Neural progenitor cell (in vitro differentiated cells): ENCODE measurements at regions not wholly inside any gene's neighbourhood (a gene's known extent, or its start where the extent isn't known, plus 50 kb on each side); places are given as distances from the start of the nearest gene placed in this dataset.

Experiments used
- EZH2 ChIP-seq: fragments of 200-600 bp; sonication (generic); IDR thresholded peaks from 2 replicates; pipeline ENCODE4 v1.6.1; 2017; ENCODE audit warnings: antibody characterized with exemption, mild to moderate bottlenecking, moderate library complexity
- EZH2phosphoT487 ChIP-seq: fragments of 200-600 bp; sonication (generic); IDR thresholded peaks from 2 replicates; pipeline ENCODE4 v1.6.1; 2017; ENCODE audit warnings: antibody characterized with exemption
- TF ChIP-seq, protein P1 (sequence below): fragments of 200-600 bp; sonication (generic); IDR thresholded peaks from 2 replicates; pipeline ENCODE4 v1.5.1; 2017; ENCODE audit warnings: antibody characterized with exemption, mild to moderate bottlenecking

- TF ChIP-seq EZH2: no peak
- TF ChIP-seq, protein P1, sequence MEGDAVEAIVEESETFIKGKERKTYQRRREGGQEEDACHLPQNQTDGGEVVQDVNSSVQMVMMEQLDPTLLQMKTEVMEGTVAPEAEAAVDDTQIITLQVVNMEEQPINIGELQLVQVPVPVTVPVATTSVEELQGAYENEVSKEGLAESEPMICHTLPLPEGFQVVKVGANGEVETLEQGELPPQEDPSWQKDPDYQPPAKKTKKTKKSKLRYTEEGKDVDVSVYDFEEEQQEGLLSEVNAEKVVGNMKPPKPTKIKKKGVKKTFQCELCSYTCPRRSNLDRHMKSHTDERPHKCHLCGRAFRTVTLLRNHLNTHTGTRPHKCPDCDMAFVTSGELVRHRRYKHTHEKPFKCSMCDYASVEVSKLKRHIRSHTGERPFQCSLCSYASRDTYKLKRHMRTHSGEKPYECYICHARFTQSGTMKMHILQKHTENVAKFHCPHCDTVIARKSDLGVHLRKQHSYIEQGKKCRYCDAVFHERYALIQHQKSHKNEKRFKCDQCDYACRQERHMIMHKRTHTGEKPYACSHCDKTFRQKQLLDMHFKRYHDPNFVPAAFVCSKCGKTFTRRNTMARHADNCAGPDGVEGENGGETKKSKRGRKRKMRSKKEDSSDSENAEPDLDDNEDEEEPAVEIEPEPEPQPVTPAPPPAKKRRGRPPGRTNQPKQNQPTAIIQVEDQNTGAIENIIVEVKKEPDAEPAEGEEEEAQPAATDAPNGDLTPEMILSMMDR: no peak
- no peak for TF ChIP-seq EZH2phosphoT487
Observed at GRCh38 chr16:65833171-65833871, 533.2 kb upstream of the CDH5 start.
